ENCODE measurements at regions not wholly inside any gene's neighbourhood (a gene's known extent, or its start where the extent isn't known, plus 50 kb on each side); places are given as distances from the start of the nearest gene placed in this dataset.

DNA sequence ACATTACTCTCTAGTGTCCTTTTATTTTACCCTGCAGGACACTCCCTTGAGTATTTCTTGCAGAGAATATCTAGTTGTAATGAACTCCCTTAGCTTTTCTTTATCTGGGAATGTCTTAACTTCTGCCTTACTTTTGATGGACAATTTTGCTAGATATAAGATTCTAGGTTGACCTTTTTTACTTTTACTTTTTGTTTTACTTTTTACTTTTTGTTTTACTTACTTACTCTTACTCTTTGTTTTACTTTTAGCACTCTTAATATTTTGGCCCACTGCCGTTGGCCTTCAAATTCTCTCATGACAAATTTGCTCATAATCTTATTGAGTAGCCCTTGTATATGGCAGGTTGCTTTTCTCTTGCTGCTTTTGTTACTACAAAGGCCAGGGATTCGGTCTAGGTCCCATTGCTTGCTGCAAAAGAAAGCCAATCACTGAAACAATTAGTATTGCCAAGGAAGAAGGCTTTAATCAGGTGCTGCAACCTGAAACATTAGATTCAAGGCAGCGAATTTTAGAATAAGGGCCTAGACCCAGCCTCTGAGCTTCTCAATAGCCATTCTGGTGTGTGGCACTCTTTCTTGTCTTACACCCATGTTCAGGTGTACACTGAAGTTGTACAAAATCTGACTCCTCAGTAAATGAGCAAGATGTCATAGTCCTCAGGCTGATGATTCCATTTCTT, 137.0 kb downstream of the TES start:
- Histone ChIP-seq H3K4me3 (no peak overlapping the region), H3K27ac (no peak overlapping the region), H3K9me3 (no peaks in the 10 kb centered on the region), H3K36me3 (no peaks in the 10 kb centered on the region), H3K27me3 (no peaks in the 10 kb centered on the region), H3K4me1 (no peaks in the 10 kb centered on the region)
- no peak for DNase-seq (ENCODE audit: low spot score in 2 of 2)
- intact Hi-C loops (cut with DNase I; ENCODE audit: low total_unique reads) = no loop called here
- TF ChIP-seq, protein P1, sequence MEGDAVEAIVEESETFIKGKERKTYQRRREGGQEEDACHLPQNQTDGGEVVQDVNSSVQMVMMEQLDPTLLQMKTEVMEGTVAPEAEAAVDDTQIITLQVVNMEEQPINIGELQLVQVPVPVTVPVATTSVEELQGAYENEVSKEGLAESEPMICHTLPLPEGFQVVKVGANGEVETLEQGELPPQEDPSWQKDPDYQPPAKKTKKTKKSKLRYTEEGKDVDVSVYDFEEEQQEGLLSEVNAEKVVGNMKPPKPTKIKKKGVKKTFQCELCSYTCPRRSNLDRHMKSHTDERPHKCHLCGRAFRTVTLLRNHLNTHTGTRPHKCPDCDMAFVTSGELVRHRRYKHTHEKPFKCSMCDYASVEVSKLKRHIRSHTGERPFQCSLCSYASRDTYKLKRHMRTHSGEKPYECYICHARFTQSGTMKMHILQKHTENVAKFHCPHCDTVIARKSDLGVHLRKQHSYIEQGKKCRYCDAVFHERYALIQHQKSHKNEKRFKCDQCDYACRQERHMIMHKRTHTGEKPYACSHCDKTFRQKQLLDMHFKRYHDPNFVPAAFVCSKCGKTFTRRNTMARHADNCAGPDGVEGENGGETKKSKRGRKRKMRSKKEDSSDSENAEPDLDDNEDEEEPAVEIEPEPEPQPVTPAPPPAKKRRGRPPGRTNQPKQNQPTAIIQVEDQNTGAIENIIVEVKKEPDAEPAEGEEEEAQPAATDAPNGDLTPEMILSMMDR (IDR thresholded peaks at IDR 0.05) = no peak
- no peak for TF ChIP-seq POLR2AphosphoS5 (IDR thresholded peaks at IDR 0.05)
- no peak for TF ChIP-seq POLR2A (IDR thresholded peaks at IDR 0.05)

DNA sequence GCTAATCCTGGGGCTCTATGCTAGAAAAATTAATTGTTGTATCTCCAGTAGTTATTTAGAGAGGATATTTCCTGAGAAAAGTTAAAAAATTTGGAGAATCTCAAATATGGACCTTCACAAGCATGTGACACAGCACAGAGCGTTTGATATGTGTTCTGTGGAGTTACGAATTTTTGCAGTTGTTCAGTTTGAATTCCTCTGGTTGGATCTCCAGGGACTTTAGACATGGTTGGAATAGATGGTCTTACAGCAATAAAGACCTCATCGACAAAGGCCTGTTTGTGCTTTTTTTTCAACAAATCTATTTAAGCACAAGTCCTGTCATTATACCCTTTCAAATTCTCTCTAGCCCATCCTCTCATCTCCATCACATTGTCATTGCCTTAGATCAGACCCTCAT, 138.0 kb downstream of the TES start:
- intact Hi-C loops (cut with DNase I; ENCODE audit: low total_unique reads) = no loop called here
- TF ChIP-seq POLR2A (IDR thresholded peaks at IDR 0.05) = no peak
- TF ChIP-seq POLR2AphosphoS5 (IDR thresholded peaks at IDR 0.05) = no peak
- TF ChIP-seq, protein P1 (IDR thresholded peaks at IDR 0.05) = no peak

DNA sequence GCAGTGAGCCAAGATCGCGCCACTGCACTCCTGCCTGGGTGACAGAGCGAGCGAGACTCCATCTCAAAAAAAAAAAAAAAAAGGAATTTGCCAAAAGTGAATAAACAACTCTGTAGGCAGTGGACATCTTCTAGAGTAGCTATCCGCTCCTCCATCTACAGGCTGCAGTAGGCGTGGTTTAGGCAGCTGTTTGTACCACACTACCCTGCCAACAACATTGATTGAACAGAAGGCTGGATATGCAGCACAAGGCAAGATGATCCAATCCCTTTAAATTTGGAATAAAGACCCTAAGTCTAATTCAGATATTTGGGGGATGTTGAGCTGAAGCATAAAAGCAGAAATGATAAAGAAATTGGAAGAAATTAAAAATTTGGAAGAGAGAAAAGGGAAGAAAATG, 141.6 kb downstream of the TES start:
- no peaks in the 10 kb centered on the region for H3K9me3 ChIP-seq
- no peaks in the 10 kb centered on the region for H3K27me3 ChIP-seq
- no peak overlapping the region for H3K27ac ChIP-seq
- DNase-seq (ENCODE audit: low spot score in 2 of 2) = no peak
- H3K36me3 ChIP-seq = no peaks in the 10 kb centered on the region
- no peak for TF ChIP-seq POLR2A (IDR thresholded peaks at IDR 0.05)
- TF ChIP-seq, protein P1 (IDR thresholded peaks at IDR 0.05) = no peak
- TF ChIP-seq POLR2AphosphoS5 (IDR thresholded peaks at IDR 0.05) = no peak
- H3K4me3 ChIP-seq = no peak overlapping the region
- intact Hi-C loops (cut with DNase I; ENCODE audit: low total_unique reads) = loop anchor here (5.0 kb wide), 1 partner anchor 170 kb away; no protein-coding TSS in a partner anchor
- peaks cover 4 to 17% of the 10 kb centered on the region in 2 donors for H3K4me1 ChIP-seq

More for the DNA sequence above, 138.0 kb downstream of the TES start:
- no peaks in the 10 kb centered on the region for H3K36me3 ChIP-seq
- H3K4me3 ChIP-seq = no peak overlapping the region
- H3K27ac ChIP-seq = no peak overlapping the region
- DNase-seq (ENCODE audit: low spot score in 2 of 2) = no peak
- H3K27me3 ChIP-seq = no peaks in the 10 kb centered on the region
- no peaks in the 10 kb centered on the region for H3K4me1 ChIP-seq
- H3K9me3 ChIP-seq = no peaks in the 10 kb centered on the region

DNA sequence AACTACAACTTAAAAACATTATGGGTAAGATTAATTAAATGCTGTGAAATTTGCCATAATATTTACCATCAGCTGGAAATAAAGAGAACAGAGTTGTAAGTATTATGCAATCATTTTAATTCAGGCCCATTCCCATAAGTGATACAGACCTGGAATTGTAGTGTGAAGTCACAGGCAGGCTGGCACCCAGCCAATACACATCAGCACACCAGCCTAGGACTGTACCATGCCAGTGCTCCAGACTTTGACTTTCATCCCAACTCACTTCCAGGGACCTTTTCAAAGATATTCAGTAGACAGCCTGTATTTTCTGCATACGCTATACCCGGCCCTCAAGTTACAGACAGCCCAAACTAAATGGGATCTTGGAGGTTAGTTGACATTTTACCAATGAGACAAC, 143.3 kb downstream of the TES start:
- H3K4me1 ChIP-seq = peaks cover 4 to 17% of the 10 kb centered on the region in 2 donors
- H3K27me3 ChIP-seq = no peaks in the 10 kb centered on the region
- TF ChIP-seq, protein P1 (IDR thresholded peaks at IDR 0.05) = no peak
- TF ChIP-seq POLR2A (IDR thresholded peaks at IDR 0.05) = no peak
- no peak for TF ChIP-seq POLR2AphosphoS5 (IDR thresholded peaks at IDR 0.05)
- no peak overlapping the region for H3K4me3 ChIP-seq
- peak overlapping the region; percentile 85 for H3K27ac ChIP-seq
- intact Hi-C loops (cut with DNase I; ENCODE audit: low total_unique reads) = loop anchor here (5.0 kb wide), 1 partner anchor 169 kb away; no protein-coding TSS in a partner anchor
- DNase-seq (ENCODE audit: low spot score in 2 of 2) = no peak
- H3K9me3 ChIP-seq = no peaks in the 10 kb centered on the region
- H3K36me3 ChIP-seq = no peaks in the 10 kb centered on the region

DNA sequence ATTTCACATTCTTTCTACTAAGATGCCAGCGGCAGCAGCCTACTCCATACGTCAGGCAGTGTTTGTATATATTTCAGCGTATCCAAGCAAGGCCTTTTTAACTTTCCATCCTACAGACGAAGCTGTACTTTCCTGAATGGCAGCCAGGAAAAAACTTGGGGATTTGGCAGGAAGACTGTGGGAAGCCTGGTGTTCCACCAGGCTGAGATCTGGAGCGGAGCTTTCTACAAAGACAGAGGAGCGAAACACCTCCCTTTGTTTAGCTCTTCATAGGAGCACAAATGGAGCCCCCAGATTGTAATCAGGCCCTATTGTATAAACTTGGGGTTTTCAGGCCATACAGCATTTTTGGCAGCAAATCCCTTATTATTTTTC, 143.8 kb downstream of the TES start:
- Histone ChIP-seq H3K27ac (peak overlapping the region; percentile 85), H3K9me3 (no peaks in the 10 kb centered on the region), H3K4me1 (peaks cover 4 to 17% of the 10 kb centered on the region in 2 donors), H3K4me3 (peak overlapping the region in 1 of 3 donors; percentile 17), H3K27me3 (no peaks in the 10 kb centered on the region), H3K36me3 (no peaks in the 10 kb centered on the region)
- intact Hi-C loops (cut with DNase I; ENCODE audit: low total_unique reads) = loop anchor here (5.0 kb wide), 1 partner anchor 168 kb away; no protein-coding TSS in a partner anchor
- DNase-seq (ENCODE audit: low spot score in 2 of 2) = peak in 1 of 2 donors; percentile 30
- TF ChIP-seq, protein P1 (IDR thresholded peaks at IDR 0.05) = no peak
- no peak for TF ChIP-seq POLR2A (IDR thresholded peaks at IDR 0.05)
- no peak for TF ChIP-seq POLR2AphosphoS5 (IDR thresholded peaks at IDR 0.05)
